SK-N-SH (cell line): ENCODE measurements at regions not wholly inside any gene's neighbourhood (a gene's known extent, or its start where the extent isn't known, plus 50 kb on each side); places are given as distances from the start of the nearest gene placed in this dataset.

Experiments
- CTCF ChIA-PET: fragments of 300-600, 350-600 bp; formaldehyde crosslinking; extraction: SDS; loops from one replicate; lab custom pipeline; 2021; lab: Yijun Ruan, JAX
- POLR2A ChIA-PET: fragments of 350-600 bp; sonication (Branson Sonifier 250); formaldehyde crosslinking; extraction: SDS; loops from one replicate; lab custom pipeline; 2020; ENCODE audit warnings: antibody characterized with exemption, inconsistent platforms; lab: Yijun Ruan, JAX
- DNase-seq: peaks from one replicate; pipeline ENCODE4 v3.0.0; 2012
- H2AFZ ChIP-seq: fragments of 200-600 bp; sonication (generic); 2 replicates; pipeline ENCODE4 v1.8.1; 2016; ENCODE audit warnings: antibody characterized with exemption, mild to moderate bottlenecking, low read depth
- H3F3A ChIP-seq: fragments of 200-600 bp; sonication (generic); replicated peaks from 2 replicates; pipeline ENCODE3; 2016; ENCODE audit warnings: antibody characterized with exemption, mild to moderate bottlenecking; ENCODE audit not compliant: insufficient read depth
- H3K27ac ChIP-seq, 2 experiments: fragments of 200-500 bp in 1 of 2; fragments of 200-600 bp in 1 of 2; sonication (Bioruptor generic) in 1 of 2; sonication (generic), shearing (Covaris generic) in 1 of 2; 2 replicates each; pipeline versions ENCODE4 v1.5.1 to v1.6.1; 2014 to 2016; ENCODE audit warnings: low read depth in 2 of 2, inconsistent platforms in 1 of 2, low read length in 1 of 2, mild to moderate bottlenecking in 1 of 2, mixed read lengths in 1 of 2
- H3K27me3 ChIP-seq: fragments of 200-600 bp; sonication (generic), shearing (Covaris generic); 2 replicates; pipeline ENCODE4 v1.6.1; 2016; ENCODE audit warnings: mixed run types; ENCODE audit not compliant: insufficient read depth
- H3K36me3 ChIP-seq, 2 experiments: fragments of 200-500 bp in 1 of 2; fragments of 200-600 bp in 1 of 2; sonication (Bioruptor generic) in 1 of 2; sonication (generic) in 1 of 2; replicated peaks in 1 of 2; 2 replicates each; pipeline versions ENCODE3 to v1.5.1; 2014 to 2016; ENCODE audit warnings: low read length in 1 of 2, mild to moderate bottlenecking in 1 of 2; ENCODE audit not compliant: insufficient read depth in 2 of 2, control insufficient read depth in 1 of 2
- H3K4me1 ChIP-seq, 2 experiments: fragments of 200-500 bp in 1 of 2; fragments of 200-600 bp in 1 of 2; sonication (Bioruptor generic) in 1 of 2; sonication (generic), shearing (Covaris generic) in 1 of 2; 2 replicates each; pipeline versions ENCODE4 v1.5.1 to v1.6.1; 2014 to 2016; ENCODE audit warnings: low read depth in 1 of 2, low read length in 1 of 2, mixed run types in 1 of 2; ENCODE audit not compliant: insufficient read depth in 2 of 2, control insufficient read depth in 1 of 2
- H3K4me2 ChIP-seq: fragments of 200-600 bp; sonication (generic), shearing (Covaris generic); 2 replicates; pipeline ENCODE4 v1.6.1; 2017; ENCODE audit warnings: mixed run types
- H3K4me3 ChIP-seq, 2 experiments: fragments of 200-500 bp in 1 of 2; fragments of 200-600 bp in 1 of 2; sonication (Bioruptor generic) in 1 of 2; sonication (generic), shearing (Covaris generic) in 1 of 2; 2 replicates each; pipeline versions ENCODE4 v1.5.1 to v1.8.1; 2014 to 2016; ENCODE audit warnings: low read depth in 2 of 2, inconsistent platforms in 1 of 2, low read length in 1 of 2, mild to moderate bottlenecking in 1 of 2, mixed read lengths in 1 of 2, moderate library complexity in 1 of 2
- H3K79me2 ChIP-seq: fragments of 200-600 bp; sonication (generic); 2 replicates; pipeline ENCODE4 v1.8.1; 2017; ENCODE audit warnings: mild to moderate bottlenecking; ENCODE audit not compliant: insufficient read depth
- H3K9ac ChIP-seq: fragments of 200-600 bp; sonication (generic); 2 replicates; pipeline ENCODE4 v1.6.1; 2017; ENCODE audit warnings: mixed run types
- H3K9me2 ChIP-seq: fragments of 200-600 bp; sonication (generic); 2 replicates; pipeline ENCODE4 v1.6.1; 2017; ENCODE audit warnings: mixed run types
- H3K9me3 ChIP-seq: fragments of 200-600 bp; sonication (generic); 2 replicates; pipeline ENCODE4 v1.6.1; 2017; ENCODE audit warnings: mixed run types, mild to moderate bottlenecking, moderate library complexity
- H4K20me1 ChIP-seq: fragments of 200-600 bp; sonication (generic); 2 replicates; pipeline ENCODE4 v1.6.1; 2017; ENCODE audit warnings: mild to moderate bottlenecking, mixed run types; ENCODE audit not compliant: insufficient read depth
- CHD2 ChIP-seq: fragments of 150-350 bp; IDR thresholded peaks from 2 replicates; pipeline ENCODE4 v1.6.1; 2018; ENCODE audit warnings: low read length; ENCODE audit not compliant: partially characterized antibody
- ELF1 ChIP-seq: IDR thresholded peaks from 2 replicates; pipeline ENCODE4 v1.4.0; 2012
- FOXJ3 ChIP-seq: sonication (generic); formaldehyde crosslinking; IDR thresholded peaks from 2 replicates; pipeline ENCODE4 v1.5.1; 2020; ENCODE audit warnings: mild to moderate bottlenecking, missing genetic modification reagents
- GABPA ChIP-seq: IDR thresholded peaks from 2 replicates; pipeline ENCODE4 v1.4.0; 2012; ENCODE audit warnings: low read depth, mild to moderate bottlenecking
- GATA2 ChIP-seq: sonication (generic); formaldehyde crosslinking; IDR thresholded peaks from 2 replicates; pipeline ENCODE4 v1.5.0; 2020; ENCODE audit warnings: mild to moderate bottlenecking, missing genetic modification reagents
- JUND ChIP-seq: IDR thresholded peaks from 2 replicates; pipeline ENCODE4 v1.4.0; 2012
- MAX ChIP-seq: IDR thresholded peaks from 2 replicates; pipeline ENCODE4 v1.4.0; 2012; ENCODE audit warnings: low read depth
- MXI1 ChIP-seq: IDR thresholded peaks from 2 replicates; pipeline ENCODE4 v1.6.1; 2012; ENCODE audit warnings: mild to moderate bottlenecking, low read depth, low read length, improper control_type of control experiment
- RAD21 ChIP-seq: IDR thresholded peaks from 2 replicates; pipeline ENCODE4 v1.6.1; 2012; ENCODE audit warnings: mild to moderate bottlenecking, low read length
- RCOR1 ChIP-seq: fragments of 150-350 bp; IDR thresholded peaks from 2 replicates; pipeline ENCODE4 v1.6.1; 2017; ENCODE audit warnings: antibody characterized with exemption, low read length
- REST ChIP-seq: IDR thresholded peaks from 2 replicates; pipeline ENCODE4 v1.6.1; 2012; ENCODE audit warnings: mild to moderate bottlenecking, low read depth, low read length, moderate library complexity
- RFX5 ChIP-seq: IDR thresholded peaks from 2 replicates; pipeline ENCODE4 v1.6.1; 2012; ENCODE audit warnings: mild to moderate bottlenecking, improper control_type of control experiment, low read length
- SIN3A ChIP-seq: IDR thresholded peaks from 2 replicates; pipeline ENCODE4 v1.6.1; 2012; ENCODE audit warnings: low read depth, mild to moderate bottlenecking, low read length, moderate library complexity, borderline replicate concordance
- SMC3 ChIP-seq: IDR thresholded peaks from 2 replicates; pipeline ENCODE4 v1.6.1; 2012; ENCODE audit warnings: low read depth, low read length, improper control_type of control experiment
- TAF1 ChIP-seq: IDR thresholded peaks from 2 replicates; pipeline ENCODE4 v1.6.1; 2012; ENCODE audit warnings: low read depth, mild to moderate bottlenecking, low read length, moderate library complexity, borderline replicate concordance
- TCF12 ChIP-seq: IDR thresholded peaks from 2 replicates; pipeline ENCODE4 v1.4.0; 2012
- TEAD4 ChIP-seq: IDR thresholded peaks from 2 replicates; pipeline ENCODE4 v1.4.0; 2012; ENCODE audit warnings: mild to moderate bottlenecking, borderline replicate concordance; ENCODE audit not compliant: insufficient read depth
- USF2 ChIP-seq: fragments of 150-350 bp; IDR thresholded peaks from 2 replicates; pipeline ENCODE4 v1.6.1; 2017; ENCODE audit warnings: antibody characterized with exemption, low read length, low read depth, borderline replicate concordance
- YY1 ChIP-seq: IDR thresholded peaks from 2 replicates; pipeline ENCODE4 v1.4.0; 2012; ENCODE audit warnings: low read depth, mild to moderate bottlenecking
- WGBS: methylation state at CpG from one replicate; pipeline ENCODE4 v1.1.6; 2017; ENCODE audit warnings: low lambda C conversion rate; 5-methylcytosine and 5-hydroxymethylcytosine counted together

GRCh38 chr4:60794372-60794771, 405.8 kb upstream of the ADGRL3 start:
- Histone ChIP-seq H4K20me1 (no peaks in the 10 kb centered on the region), H3K36me3 (no peaks in the 10 kb centered on the region), H3K9me2 (no peaks in the 10 kb centered on the region), H3K27me3 (no peaks in the 10 kb centered on the region), H3K79me2 (no peaks in the 10 kb centered on the region), H3K4me3 (no peak overlapping the region), H3K9ac (no peak overlapping the region), H2AFZ (no peak overlapping the region), H3F3A (no peaks in the 10 kb centered on the region), H3K4me1 (no peaks in the 10 kb centered on the region), H3K27ac (no peak overlapping the region), H3K9me3 (no peaks in the 10 kb centered on the region), H3K4me2 (no peak overlapping the region)
- TF ChIP-seq TEAD4 (no peak), ELF1 (no peak), GATA2 (no peak), MXI1 (no peak), TAF1 (no peak)
- WGBS, result 57% methylated on average over 14 of the region's 14 CpGs
- no peak for DNase-seq
- ChIA-PET CTCF (interaction anchor here (5.1 kb wide), 1 partner anchor 11 kb away, joined by 17 read pairs; no protein-coding TSS in a partner anchor), POLR2A (no interaction called here)

DNA sequence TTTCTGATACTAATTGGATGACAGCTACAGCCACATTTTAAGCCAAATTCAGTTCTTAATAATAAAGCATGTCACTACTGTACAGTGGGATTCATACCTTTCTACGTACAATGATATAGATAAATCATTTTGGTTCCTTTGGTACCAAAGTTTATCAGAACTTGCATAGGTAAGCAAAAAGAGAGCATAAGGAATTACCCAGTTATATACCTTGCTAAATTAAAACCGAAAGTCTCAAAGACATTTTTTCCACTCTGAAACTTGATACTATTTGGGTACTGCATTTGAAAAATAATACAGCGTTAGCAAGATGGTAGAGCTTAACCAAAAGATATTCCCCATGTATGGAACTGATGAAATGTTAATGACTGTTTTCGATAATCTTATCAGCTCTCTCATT, 400.9 kb upstream of the ADGRL3 start:
- Histone ChIP-seq H3K9me2 (no peaks in the 10 kb centered on the region), H4K20me1 (no peaks in the 10 kb centered on the region), H3K4me1 (no peaks in the 10 kb centered on the region), H3K36me3 (no peaks in the 10 kb centered on the region), H3K27me3 (no peaks in the 10 kb centered on the region), H3K27ac (no peak overlapping the region), H3K9ac (no peak overlapping the region), H3K79me2 (no peaks in the 10 kb centered on the region), H3K4me2 (no peak overlapping the region), H2AFZ (no peak overlapping the region), H3F3A (no peaks in the 10 kb centered on the region), H3K4me3 (no peak overlapping the region), H3K9me3 (no peaks in the 10 kb centered on the region)
- POLR2A ChIA-PET, result no interaction called here
- TF ChIP-seq RFX5 (no peak), YY1 (no peak), FOXJ3 (CRISPR knock-in tag) (no peak), SMC3 (no peak), JUND (no peak), RCOR1 (no peak), USF2 (no peak), GABPA (no peak), MAX (no peak)
- DNase-seq, result no peak
- 38% methylated on average over 4 of the region's 4 CpGs for WGBS
- CTCF ChIA-PET, result no interaction called here

DNA sequence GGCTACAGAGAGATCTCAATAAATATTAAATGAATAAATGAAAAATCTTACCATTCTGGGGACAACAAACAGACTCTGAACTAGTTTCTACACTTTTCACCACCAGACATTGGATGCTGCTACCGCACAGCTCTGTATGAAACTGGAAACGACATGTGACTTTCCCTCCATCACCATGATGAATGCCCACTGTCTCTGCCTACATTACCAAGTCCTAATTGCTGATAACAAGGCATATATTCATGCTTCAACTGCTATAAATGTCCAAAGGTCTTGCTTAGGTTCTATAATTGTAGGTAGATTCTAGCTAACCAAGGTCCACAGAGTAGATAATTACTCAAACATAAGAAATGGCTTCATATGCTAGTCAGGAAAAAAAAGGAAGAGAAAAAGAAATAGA, 399.4 kb upstream of the ADGRL3 start:
- Histone ChIP-seq H3K9me3 (no peaks in the 10 kb centered on the region), H3K36me3 (no peaks in the 10 kb centered on the region), H3K4me3 (no peak overlapping the region), H3F3A (no peaks in the 10 kb centered on the region), H4K20me1 (no peaks in the 10 kb centered on the region), H3K9ac (no peak overlapping the region), H3K4me2 (no peak overlapping the region), H3K9me2 (no peaks in the 10 kb centered on the region), H3K4me1 (no peaks in the 10 kb centered on the region), H3K79me2 (no peaks in the 10 kb centered on the region), H3K27ac (no peak overlapping the region), H3K27me3 (no peaks in the 10 kb centered on the region), H2AFZ (no peak overlapping the region)
- TF ChIP-seq MXI1, result no peak
- no peak for TF ChIP-seq REST
- no peak for TF ChIP-seq USF2
- no peak for TF ChIP-seq SIN3A
- TF ChIP-seq RAD21, result no peak
- TF ChIP-seq TCF12, result no peak
- TF ChIP-seq MAX, result no peak
- no peak for TF ChIP-seq TAF1
- no peak for TF ChIP-seq CHD2
- TF ChIP-seq GATA2, result no peak
- no peak for DNase-seq
- 49% methylated on average over 2 of the region's 2 CpGs for whole genome bisulfite sequencing
- ChIA-PET POLR2A (no interaction called here), CTCF (no interaction called here)
